ENCODE measurements at regions not wholly inside any gene's neighbourhood (a gene's known extent, or its start where the extent isn't known, plus 50 kb on each side); places are given as distances from the start of the nearest gene placed in this dataset.
"Not testable (repeated sequence)": the region's sequence is repeated elsewhere in the genome, so short reads cannot be mapped to it uniquely, and the experiment has no call there.

GRCh38 chr6:106796781-106797180 lies 167.4 kb downstream of the QRSL1 start:
- DNase-seq, result no peak

GRCh38 chr6:106794129-106794528 lies 164.8 kb downstream of the QRSL1 start:
- no peak for DNase-seq

- no peak for DNase-seq
Observed at GRCh38 chr6:106792536-106793236, 163.3 kb downstream of the QRSL1 start.

- DNase-seq, result no peak
Observed at GRCh38 chr6:106790935-106791334, 161.6 kb downstream of the QRSL1 start.

- DNase-seq, result no peak
Observed at GRCh38 chr6:106790149-106790770, 160.9 kb downstream of the QRSL1 start.

- DNase-seq, result no peak
Observed at GRCh38 chr6:106789428-106790148, 160.2 kb downstream of the QRSL1 start.

- no peak for DNase-seq
Observed at GRCh38 chr6:106788761-106789160, 159.4 kb downstream of the QRSL1 start.

- DNase-seq, result no peak
Observed at GRCh38 chr6:106787327-106788196, 158.2 kb downstream of the QRSL1 start.

- no peak for DNase-seq
Observed at GRCh38 chr6:106785298-106785697, 155.9 kb downstream of the QRSL1 start.

- DNase-seq, result peak in 1 of 2 experiments; percentile 3
Observed at GRCh38 chr6:106783640-106784566, 154.5 kb downstream of the QRSL1 start.

GRCh38 chr6:106782536-106783285 lies 153.3 kb downstream of the QRSL1 start:
- DNase-seq, result no peak

GRCh38 chr6:106779552-106779951 lies 150.2 kb downstream of the QRSL1 start:
- DNase-seq, result not testable (repeated sequence)

GRCh38 chr6:106778943-106779342 lies 149.6 kb downstream of the QRSL1 start:
- no peak for DNase-seq

GRCh38 chr6:106773996-106774629 lies 144.7 kb downstream of the QRSL1 start:
- no peak for DNase-seq

- DNase-seq, result no peak
Observed at GRCh38 chr6:106773522-106773921, 144.1 kb downstream of the QRSL1 start.

- no peak for DNase-seq
Observed at GRCh38 chr6:106772270-106773142, 143.1 kb downstream of the QRSL1 start.

GRCh38 chr6:106771822-106772221 lies 142.4 kb downstream of the QRSL1 start:
- DNase-seq, result no peak

GRCh38 chr6:106770663-106771062 lies 141.3 kb downstream of the QRSL1 start:
- DNase-seq, result no peak

GRCh38 chr6:106770081-106770480 lies 140.7 kb downstream of the QRSL1 start:
- no peak for DNase-seq

GRCh38 chr6:106767271-106767670 lies 137.9 kb downstream of the QRSL1 start:
- no peak for DNase-seq

Measured in SW 1271 (cell line).